ENCODE measurements at regions not wholly inside any gene's neighbourhood (a gene's known extent, or its start where the extent isn't known, plus 50 kb on each side); places are given as distances from the start of the nearest gene placed in this dataset.
"Not testable (repeated sequence)": the region's sequence is repeated elsewhere in the genome, so short reads cannot be mapped to it uniquely, and the experiment has no call there.

DNA sequence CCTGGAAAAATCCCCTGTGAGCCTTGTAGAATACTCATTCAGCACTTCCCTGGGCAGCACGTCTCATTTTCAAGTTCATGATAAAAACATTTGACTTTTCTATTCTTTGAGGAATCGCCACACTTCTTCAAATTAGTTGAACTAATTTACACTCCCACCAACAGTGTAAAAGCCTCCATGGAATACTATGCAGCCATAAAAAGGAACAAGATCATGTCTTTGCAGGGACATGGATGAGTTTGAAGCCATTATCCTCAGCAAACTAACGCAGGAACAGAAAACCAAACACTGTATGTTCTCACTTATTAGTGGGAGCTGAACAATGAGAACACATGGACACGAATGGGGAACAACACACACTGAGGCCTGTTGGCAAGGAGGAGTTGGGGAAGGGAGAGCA lies 102.0 kb upstream of the HEY2 start:
- no peak overlapping the region for H3K4me3 ChIP-seq (ENCODE audit: control insufficient read depth, low read depth, low read length)
- TF ChIP-seq CTCF (conservative IDR thresholded peaks at IDR 0.05; ENCODE audit: control insufficient read depth, insufficient read depth, low read depth, low read length), result no peak
- no peak for DNase-seq (ENCODE audit: low read depth)

- not testable (repeated sequence) for H3K4me3 ChIP-seq (ENCODE audit: control insufficient read depth, low read depth, low read length); DNase-seq (ENCODE audit: low read depth)
Measured at GRCh38 chr6:125653752-125654151, 95.7 kb upstream of the HEY2 start.

DNA sequence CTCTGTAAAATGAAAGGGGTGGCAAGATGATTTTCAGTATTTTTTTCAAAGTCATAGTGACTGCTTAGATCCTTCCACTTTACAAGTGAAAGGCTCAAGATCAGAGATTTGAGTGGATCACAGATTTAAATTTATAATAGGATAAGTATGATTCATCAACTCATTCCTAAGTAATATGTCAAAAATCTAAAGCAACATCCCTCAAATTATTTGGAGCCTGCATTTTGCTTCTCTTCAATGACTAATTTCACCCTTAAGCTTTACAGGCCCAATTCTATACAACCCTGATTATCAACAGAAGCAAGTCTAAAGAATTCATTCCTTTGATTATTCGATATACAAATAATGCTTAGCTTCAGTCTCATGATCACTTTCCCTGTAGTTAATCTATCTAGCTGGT lies 93.9 kb upstream of the HEY2 start:
- TF ChIP-seq CTCF (conservative IDR thresholded peaks at IDR 0.05; ENCODE audit: control insufficient read depth, insufficient read depth, low read depth, low read length), result no peak
- no peak overlapping the region for H3K4me3 ChIP-seq (ENCODE audit: control insufficient read depth, low read depth, low read length)
- DNase-seq (ENCODE audit: low read depth), result no peak

DNA sequence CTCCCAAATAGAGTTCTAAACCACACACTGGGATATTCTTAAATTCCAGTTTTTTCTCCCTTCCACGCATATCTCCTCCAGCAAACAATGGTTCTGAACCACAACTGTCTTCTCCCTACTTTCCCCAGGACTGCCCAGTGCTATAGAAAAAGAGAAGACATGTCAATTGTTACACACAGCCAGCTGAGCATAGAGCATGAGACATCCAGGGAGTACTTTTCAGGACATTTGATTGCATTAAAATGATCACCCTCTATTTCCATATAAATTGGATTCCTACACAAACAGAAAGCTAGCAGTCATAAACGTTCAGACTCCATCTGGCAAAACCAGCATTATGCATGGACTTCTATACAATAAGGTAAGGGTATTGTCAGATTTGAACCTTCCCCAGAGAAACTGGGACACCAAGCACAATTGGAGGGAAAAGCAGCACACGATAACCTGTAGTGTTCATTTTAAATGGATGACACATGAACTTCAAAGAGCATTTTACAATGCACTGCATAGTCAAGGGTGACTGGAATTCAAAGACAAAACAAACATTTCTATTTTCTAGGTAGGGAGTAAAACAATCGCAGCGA lies 93.1 kb upstream of the HEY2 start:
- DNase-seq (ENCODE audit: low read depth), result no peak
- TF ChIP-seq CTCF (conservative IDR thresholded peaks at IDR 0.05; ENCODE audit: control insufficient read depth, insufficient read depth, low read depth, low read length), result no peak
- H3K4me3 ChIP-seq (ENCODE audit: control insufficient read depth, low read depth, low read length), result no peak overlapping the region

GRCh38 chr6:125658136-125658535 lies 91.3 kb upstream of the HEY2 start:
- no peak overlapping the region for H3K4me3 ChIP-seq (ENCODE audit: control insufficient read depth, low read depth, low read length)
- TF ChIP-seq CTCF (conservative IDR thresholded peaks at IDR 0.05; ENCODE audit: control insufficient read depth, insufficient read depth, low read depth, low read length), result no peak
- no peak for DNase-seq (ENCODE audit: low read depth)

DNA sequence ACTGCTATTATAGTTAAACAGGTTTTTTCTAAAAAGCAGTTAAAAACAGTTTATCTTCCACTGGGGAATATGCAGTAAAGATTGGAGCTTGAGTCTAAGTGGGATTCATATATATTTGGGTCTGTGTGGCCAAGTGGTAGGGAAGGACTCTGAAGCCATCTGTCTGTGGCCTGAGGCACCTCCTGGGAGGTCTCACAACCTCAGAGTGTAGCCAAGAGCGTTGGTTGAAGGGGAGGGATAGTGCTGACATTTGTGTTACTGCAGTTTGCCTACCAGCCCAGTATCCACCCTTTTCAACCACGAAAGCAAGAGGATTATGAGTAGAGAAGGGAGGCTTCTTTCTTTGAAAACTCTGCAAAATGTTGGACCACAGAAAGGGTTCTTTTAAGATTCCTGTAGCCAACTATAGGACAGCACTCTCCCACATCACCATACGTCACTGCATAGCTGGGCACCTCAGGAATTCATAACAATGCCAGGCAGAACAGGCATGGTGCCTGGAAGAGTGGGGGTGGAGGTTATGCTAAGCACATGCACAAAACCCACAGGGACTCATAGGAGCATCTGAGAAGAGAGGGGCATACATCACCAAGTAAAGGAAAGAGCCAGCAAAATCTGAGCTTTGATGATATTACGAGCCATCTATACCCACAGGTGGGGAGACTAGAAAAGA lies 90.5 kb upstream of the HEY2 start:
- TF ChIP-seq CTCF (conservative IDR thresholded peaks at IDR 0.05; ENCODE audit: control insufficient read depth, insufficient read depth, low read depth, low read length), result no peak
- no peak overlapping the region for H3K4me3 ChIP-seq (ENCODE audit: control insufficient read depth, low read depth, low read length)
- no peak for DNase-seq (ENCODE audit: low read depth)

GRCh38 chr6:125659887-125660286 lies 89.5 kb upstream of the HEY2 start:
- H3K4me3 ChIP-seq (ENCODE audit: control insufficient read depth, low read depth, low read length), result no peak overlapping the region
- no peak for DNase-seq (ENCODE audit: low read depth)
- TF ChIP-seq CTCF (conservative IDR thresholded peaks at IDR 0.05; ENCODE audit: control insufficient read depth, insufficient read depth, low read depth, low read length), result no peak

Measured in fibroblast of mammary gland (primary cell).